22Rv1 (cell line): ENCODE measurements at regions not wholly inside any gene's neighbourhood (a gene's known extent, or its start where the extent isn't known, plus 50 kb on each side); places are given as distances from the start of the nearest gene placed in this dataset.

ENCODE experiments used
- CTCF ChIP-seq: fragments of 450-650 bp; IDR thresholded peaks from 2 replicates; pipeline ENCODE4 v1.5.1; 2017; ENCODE audit warnings: mild to moderate bottlenecking
- ZFX ChIP-seq: fragments of 450-650 bp; IDR thresholded peaks from 2 replicates; pipeline ENCODE4 v1.6.1; 2017; ENCODE audit warnings: antibody characterized with exemption, borderline replicate concordance

DNA sequence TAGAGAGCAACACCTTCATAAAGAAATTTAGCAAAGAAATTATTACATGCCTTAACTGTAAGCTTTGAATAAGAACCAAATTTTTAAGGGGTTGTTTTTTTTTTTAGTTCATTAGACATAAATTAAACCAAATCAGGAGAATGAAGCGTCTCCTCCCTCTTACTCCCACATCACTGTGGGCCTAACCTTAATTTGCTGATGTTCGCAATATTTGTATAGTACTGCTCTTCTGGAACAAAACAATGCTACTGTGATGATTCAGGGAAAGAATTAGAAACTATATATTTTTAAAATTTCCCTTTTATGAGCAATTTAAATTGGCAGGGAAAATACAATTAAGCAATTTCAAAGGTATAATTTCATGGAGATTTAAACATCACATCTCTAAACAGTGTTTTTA is 275.0 kb upstream of the C9orf72 start:
- TF ChIP-seq CTCF (no peak), ZFX (no peak)
